DOHH2 (cell line): ENCODE measurements at regions not wholly inside any gene's neighbourhood (a gene's known extent, or its start where the extent isn't known, plus 50 kb on each side); places are given as distances from the start of the nearest gene placed in this dataset.

Experiments used
- H3F3A ChIP-seq: fragments of 200-600 bp; sonication (generic), shearing (Covaris generic); 2 replicates; pipeline ENCODE4 v1.6.0; 2016; ENCODE audit warnings: antibody characterized with exemption, mild to moderate bottlenecking; ENCODE audit not compliant: control insufficient read depth, insufficient read depth
- H3K27ac ChIP-seq: fragments of 200-600 bp; sonication (generic); 2 replicates; pipeline ENCODE4 v1.5.1; 2014; ENCODE audit warnings: low read depth, mild to moderate bottlenecking, low read length, moderate library complexity
- H3K27me3 ChIP-seq: fragments of 200-600 bp; sonication (generic); 2 replicates; pipeline ENCODE4 v1.6.1; 2014; ENCODE audit warnings: mild to moderate bottlenecking, low read length, mixed read lengths; ENCODE audit not compliant: control insufficient read depth
- H3K36me3 ChIP-seq: fragments of 200-600 bp; sonication (generic); 2 replicates; pipeline ENCODE4 v1.6.1; 2014; ENCODE audit warnings: mild to moderate bottlenecking, low read length, moderate library complexity, mixed read lengths; ENCODE audit not compliant: control insufficient read depth
- H3K4me1 ChIP-seq: fragments of 200-600 bp; sonication (generic); 2 replicates; pipeline ENCODE4 v1.6.1; 2014; ENCODE audit warnings: mild to moderate bottlenecking, low read length, mixed read lengths; ENCODE audit not compliant: control insufficient read depth
- H3K4me2 ChIP-seq: fragments of 200-600 bp; sonication (generic); 2 replicates; pipeline ENCODE4 v1.6.0; 2014; ENCODE audit warnings: mild to moderate bottlenecking, low read length, moderate library complexity
- H3K4me3 ChIP-seq: fragments of 200-600 bp; sonication (generic); 2 replicates; pipeline ENCODE4 v1.5.1; 2014; ENCODE audit warnings: mild to moderate bottlenecking, low read length, mixed read lengths
- H3K79me2 ChIP-seq: fragments of 200-600 bp; sonication (generic); 2 replicates; pipeline ENCODE4 v1.6.1; 2014; ENCODE audit warnings: mild to moderate bottlenecking, low read length, mixed read lengths; ENCODE audit not compliant: control insufficient read depth
- H3K9me2 ChIP-seq: fragments of 200-600 bp; sonication (generic); replicated peaks from 2 replicates; pipeline ENCODE4 v1.6.1; 2014; ENCODE audit warnings: mild to moderate bottlenecking, low read length, mixed read lengths; ENCODE audit not compliant: control insufficient read depth
- H3K9me3 ChIP-seq: fragments of 200-600 bp; sonication (generic); 2 replicates; pipeline ENCODE4 v1.6.1; 2014; ENCODE audit warnings: antibody characterized with exemption, low read length, mixed read lengths; ENCODE audit not compliant: control insufficient read depth, insufficient read depth
- H4K20me1 ChIP-seq: fragments of 200-600 bp; sonication (generic); 2 replicates; pipeline ENCODE4 v1.6.0; 2014; ENCODE audit warnings: low read depth, mild to moderate bottlenecking, antibody characterized with exemption, low read length, moderate library complexity; ENCODE audit not compliant: control insufficient read depth, insufficient read depth
- EZH2phosphoT487 ChIP-seq: fragments of 200-600 bp; sonication (generic); IDR thresholded peaks from 2 replicates; pipeline ENCODE4 v1.6.1; 2017; ENCODE audit warnings: borderline replicate concordance, mild to moderate bottlenecking, antibody characterized with exemption, low read length, moderate library complexity, mixed read lengths
- TF ChIP-seq, protein P1 (sequence below): fragments of 200-600 bp; sonication (generic); IDR thresholded peaks from one replicate; pipeline ENCODE4 v1.5.1; 2014; ENCODE audit warnings: antibody characterized with exemption, mild to moderate bottlenecking, low read depth, low read length; ENCODE audit not compliant: poor library complexity, severe bottlenecking

DNA sequence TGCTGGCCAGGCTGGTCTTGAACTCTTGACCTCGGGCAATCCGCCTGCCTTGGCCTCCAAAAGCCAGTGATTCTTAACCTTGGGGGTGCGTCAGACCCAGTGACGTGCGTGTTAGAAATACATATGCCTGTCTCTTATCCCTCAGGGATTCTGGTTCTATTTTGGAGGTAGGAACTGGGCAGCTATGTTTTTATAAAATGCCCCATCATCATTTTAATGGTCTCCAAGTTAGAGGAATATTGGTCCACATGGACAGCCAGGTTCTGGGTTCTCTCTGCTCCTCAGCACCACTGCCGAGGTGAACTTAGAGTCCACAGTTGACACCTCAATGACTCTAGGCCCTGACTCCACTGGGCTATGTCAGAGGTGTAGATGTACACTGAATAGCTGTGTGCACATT, 352.7 kb downstream of the SMOC2 start:
- H3K9me2 ChIP-seq, result no peaks in the 10 kb centered on the region
- no peaks in the 10 kb centered on the region for H3F3A ChIP-seq
- no peak overlapping the region for H3K27ac ChIP-seq
- H3K27me3 ChIP-seq, result no peaks in the 10 kb centered on the region
- H3K9me3 ChIP-seq, result peaks cover 7% of the 10 kb centered on the region; the same call in 1 of the 2 replicates
- H4K20me1 ChIP-seq, result no peaks in the 10 kb centered on the region
- TF ChIP-seq, protein P1, sequence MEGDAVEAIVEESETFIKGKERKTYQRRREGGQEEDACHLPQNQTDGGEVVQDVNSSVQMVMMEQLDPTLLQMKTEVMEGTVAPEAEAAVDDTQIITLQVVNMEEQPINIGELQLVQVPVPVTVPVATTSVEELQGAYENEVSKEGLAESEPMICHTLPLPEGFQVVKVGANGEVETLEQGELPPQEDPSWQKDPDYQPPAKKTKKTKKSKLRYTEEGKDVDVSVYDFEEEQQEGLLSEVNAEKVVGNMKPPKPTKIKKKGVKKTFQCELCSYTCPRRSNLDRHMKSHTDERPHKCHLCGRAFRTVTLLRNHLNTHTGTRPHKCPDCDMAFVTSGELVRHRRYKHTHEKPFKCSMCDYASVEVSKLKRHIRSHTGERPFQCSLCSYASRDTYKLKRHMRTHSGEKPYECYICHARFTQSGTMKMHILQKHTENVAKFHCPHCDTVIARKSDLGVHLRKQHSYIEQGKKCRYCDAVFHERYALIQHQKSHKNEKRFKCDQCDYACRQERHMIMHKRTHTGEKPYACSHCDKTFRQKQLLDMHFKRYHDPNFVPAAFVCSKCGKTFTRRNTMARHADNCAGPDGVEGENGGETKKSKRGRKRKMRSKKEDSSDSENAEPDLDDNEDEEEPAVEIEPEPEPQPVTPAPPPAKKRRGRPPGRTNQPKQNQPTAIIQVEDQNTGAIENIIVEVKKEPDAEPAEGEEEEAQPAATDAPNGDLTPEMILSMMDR, result no peak
- TF ChIP-seq EZH2phosphoT487, result no peak
- no peaks in the 10 kb centered on the region for H3K79me2 ChIP-seq
- H3K4me3 ChIP-seq, result no peak overlapping the region
- H3K36me3 ChIP-seq, result no peaks in the 10 kb centered on the region
- H3K4me2 ChIP-seq, result no peak overlapping the region
- no peaks in the 10 kb centered on the region for H3K4me1 ChIP-seq

DNA sequence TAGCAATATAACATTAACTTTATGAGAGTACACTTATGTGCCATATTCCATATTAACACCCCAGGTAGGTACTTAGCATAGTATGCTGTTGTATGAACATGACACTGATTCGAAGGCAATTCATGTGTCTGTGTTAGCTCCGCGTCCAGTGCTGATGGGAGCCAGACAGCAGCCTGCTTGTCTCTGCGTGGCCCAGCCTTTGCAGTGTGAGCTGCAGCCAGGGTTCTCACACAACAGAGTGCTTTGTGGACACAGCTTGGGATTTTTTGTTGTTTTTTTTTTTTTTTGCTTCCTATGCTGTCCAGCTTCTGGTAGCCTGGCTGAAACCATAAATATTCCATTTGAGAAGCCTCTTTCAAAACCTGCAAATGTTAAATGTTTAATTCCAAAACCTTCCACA, 350.9 kb downstream of the SMOC2 start:
- Histone ChIP-seq H3K4me3 (no peak overlapping the region), H3K27me3 (no peaks in the 10 kb centered on the region), H4K20me1 (no peaks in the 10 kb centered on the region), H3K36me3 (no peaks in the 10 kb centered on the region), H3K79me2 (no peaks in the 10 kb centered on the region), H3K4me1 (no peaks in the 10 kb centered on the region), H3K9me2 (no peaks in the 10 kb centered on the region), H3K4me2 (no peak overlapping the region), H3K9me3 (peaks cover 7% of the 10 kb centered on the region; the same call in 1 of the 2 replicates), H3F3A (no peaks in the 10 kb centered on the region), H3K27ac (no peak overlapping the region)
- TF ChIP-seq EZH2phosphoT487, result no peak
- TF ChIP-seq, protein P1, result no peak

DNA sequence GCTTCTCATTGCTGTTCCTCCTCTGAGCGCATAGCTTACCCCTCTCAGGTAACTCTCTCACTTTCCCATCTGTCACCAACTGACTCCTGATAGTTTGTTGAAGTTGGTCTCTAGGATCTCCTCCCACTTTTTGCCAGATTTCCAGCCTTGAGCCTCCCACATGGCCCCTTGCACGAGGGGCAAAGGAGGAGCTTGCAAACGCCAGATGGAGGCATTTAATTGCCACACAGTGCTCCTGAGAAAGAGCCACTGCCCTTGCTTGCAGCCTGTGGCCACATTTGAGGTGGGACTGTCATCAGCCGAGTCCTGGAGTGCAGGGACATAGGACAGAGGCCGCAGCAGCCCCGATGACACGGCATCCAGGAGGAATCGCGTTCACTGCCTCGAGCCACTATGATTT, 348.7 kb downstream of the SMOC2 start:
- no peaks in the 10 kb centered on the region for H3K27me3 ChIP-seq
- no peak overlapping the region for H3K4me3 ChIP-seq
- H3K36me3 ChIP-seq, result no peaks in the 10 kb centered on the region
- no peaks in the 10 kb centered on the region for H3K9me2 ChIP-seq
- H4K20me1 ChIP-seq, result no peaks in the 10 kb centered on the region
- TF ChIP-seq EZH2phosphoT487, result no peak
- TF ChIP-seq, protein P1, result no peak
- H3F3A ChIP-seq, result no peaks in the 10 kb centered on the region
- H3K4me2 ChIP-seq, result no peak overlapping the region
- no peaks in the 10 kb centered on the region for H3K4me1 ChIP-seq
- H3K9me3 ChIP-seq, result peaks cover 4% of the 10 kb centered on the region; the same call in 1 of the 2 replicates
- H3K79me2 ChIP-seq, result no peaks in the 10 kb centered on the region
- no peak overlapping the region for H3K27ac ChIP-seq
